GM19240 (cell line): ENCODE measurements at regions not wholly inside any gene's neighbourhood (a gene's known extent, or its start where the extent isn't known, plus 50 kb on each side); places are given as distances from the start of the nearest gene placed in this dataset.
"Not testable (repeated sequence)": the region's sequence is repeated elsewhere in the genome, so short reads cannot be mapped to it uniquely, and the experiment has no call there.

Experiments
- DNase-seq: peaks from one replicate; pipeline ENCODE4 v3.0.0; 2011; ENCODE audit warnings: low spot score; ENCODE audit not compliant: insufficient read length

DNA sequence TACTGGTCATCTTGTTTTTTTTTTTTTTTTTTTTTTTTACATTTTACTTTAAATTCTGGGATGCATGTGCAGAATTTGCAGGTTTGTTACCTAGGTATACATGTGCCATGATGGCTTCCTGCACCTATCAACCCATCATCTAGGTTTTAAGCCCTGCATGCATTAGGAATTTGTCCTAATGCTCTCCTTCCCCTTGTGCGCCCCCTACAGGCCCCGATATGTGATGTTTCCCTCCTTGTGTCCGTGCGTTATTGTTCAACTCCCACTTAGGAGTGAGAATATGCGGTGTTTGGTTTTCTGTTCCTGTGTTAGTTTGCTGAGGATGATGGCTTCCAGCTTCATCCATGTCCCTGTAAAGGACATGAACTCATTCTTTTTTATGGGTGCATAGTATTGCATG, 249.6 kb upstream of the SLC16A7 start:
- DNase-seq, result not testable (repeated sequence)

GRCh38 chr12:59345406-59345805, 250.4 kb upstream of the SLC16A7 start:
- DNase-seq, result no peak

DNA sequence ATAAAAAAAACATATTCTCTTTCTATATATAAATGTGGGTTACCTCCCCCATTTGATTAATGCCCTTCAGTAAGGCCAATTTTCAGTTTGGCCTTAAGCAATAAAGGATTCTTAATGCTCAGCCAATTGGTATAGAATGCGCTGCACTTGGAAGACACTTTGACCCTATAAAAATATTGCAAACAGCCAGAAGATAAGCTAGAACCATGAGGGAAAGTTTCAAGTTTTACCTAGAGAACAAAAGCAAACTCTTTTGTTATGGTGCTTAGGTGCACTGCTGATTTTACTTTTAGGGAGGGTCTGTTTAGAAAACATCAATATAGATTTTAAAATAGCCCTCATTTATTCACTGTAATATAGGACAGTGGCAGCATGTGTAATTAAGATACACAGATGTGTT, 251.6 kb upstream of the SLC16A7 start:
- DNase-seq, result no peak

DNA sequence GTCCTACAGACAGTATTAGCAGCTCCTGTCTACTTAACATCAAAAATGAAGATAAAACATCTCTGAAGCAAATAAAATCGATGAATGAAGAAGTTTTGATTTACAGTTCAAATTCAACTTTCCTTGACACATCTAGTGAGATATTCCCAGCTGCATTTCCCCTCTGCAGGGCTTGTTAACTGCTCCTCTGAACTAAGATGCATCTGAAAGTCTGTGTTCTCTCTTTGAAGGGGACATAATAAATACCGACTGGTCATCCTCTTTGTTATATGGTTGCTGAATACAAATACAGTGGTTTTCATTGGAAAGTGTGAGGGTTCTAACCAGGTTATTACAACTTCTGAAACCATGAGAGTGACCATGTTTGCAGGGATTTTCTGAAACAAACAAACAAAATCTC, 266.4 kb upstream of the SLC16A7 start:
- no peak for DNase-seq

GRCh38 chr12:59328395-59329075, 267.3 kb upstream of the SLC16A7 start:
- DNase-seq, result not testable (repeated sequence)

- not testable (repeated sequence) for DNase-seq
These were observed 269.4 kb upstream of the SLC16A7 start for GRCh38 chr12:59326457-59326856.

DNA sequence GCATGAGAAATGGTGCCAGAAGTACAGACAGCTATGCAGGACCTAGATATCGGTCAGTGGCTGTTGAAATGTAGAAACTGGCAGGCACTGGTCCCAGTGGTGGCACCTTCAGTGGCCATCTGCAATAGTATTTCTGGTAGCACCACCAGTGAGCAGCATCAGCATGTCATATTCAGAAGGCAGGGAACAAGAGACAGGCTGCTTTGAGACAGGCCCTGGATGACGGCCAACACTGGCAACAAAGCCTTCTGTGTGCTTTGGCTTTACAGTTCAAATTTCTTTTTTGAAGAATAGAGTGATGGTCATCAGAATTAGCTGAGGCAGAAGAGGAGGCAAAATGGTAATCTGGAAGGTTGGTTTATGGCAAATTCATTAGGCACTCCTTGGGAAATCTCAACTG, 273.4 kb upstream of the SLC16A7 start:
- DNase-seq, result no peak

DNA sequence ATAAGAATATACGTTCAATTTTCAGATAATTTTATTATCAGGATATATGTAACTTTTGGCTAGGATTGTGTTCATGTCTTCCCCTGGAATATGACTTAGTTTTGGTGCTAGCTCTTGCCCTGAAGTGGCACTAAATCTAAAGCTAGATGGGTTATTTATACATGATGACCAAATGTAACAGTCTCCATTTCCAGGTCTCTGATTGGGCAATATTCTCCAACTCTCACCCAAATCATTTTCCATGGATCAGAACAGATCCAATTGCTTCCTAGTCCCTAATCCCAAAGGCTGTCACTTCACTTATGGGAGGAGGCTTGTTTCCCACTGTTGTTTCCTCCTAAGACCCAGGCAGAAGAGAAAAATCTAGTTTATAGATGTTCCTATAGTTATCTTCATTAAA, 274.6 kb upstream of the SLC16A7 start:
- DNase-seq, result no peak

- DNase-seq, result no peak
These were observed 275.7 kb upstream of the SLC16A7 start for GRCh38 chr12:59320112-59320511.

- DNase-seq, result no peak
These were observed 276.9 kb upstream of the SLC16A7 start for GRCh38 chr12:59318940-59319339.

- no peak for DNase-seq
These were observed 278.2 kb upstream of the SLC16A7 start for GRCh38 chr12:59317598-59317997.

GRCh38 chr12:59316938-59317337, 278.9 kb upstream of the SLC16A7 start:
- no peak for DNase-seq

DNA sequence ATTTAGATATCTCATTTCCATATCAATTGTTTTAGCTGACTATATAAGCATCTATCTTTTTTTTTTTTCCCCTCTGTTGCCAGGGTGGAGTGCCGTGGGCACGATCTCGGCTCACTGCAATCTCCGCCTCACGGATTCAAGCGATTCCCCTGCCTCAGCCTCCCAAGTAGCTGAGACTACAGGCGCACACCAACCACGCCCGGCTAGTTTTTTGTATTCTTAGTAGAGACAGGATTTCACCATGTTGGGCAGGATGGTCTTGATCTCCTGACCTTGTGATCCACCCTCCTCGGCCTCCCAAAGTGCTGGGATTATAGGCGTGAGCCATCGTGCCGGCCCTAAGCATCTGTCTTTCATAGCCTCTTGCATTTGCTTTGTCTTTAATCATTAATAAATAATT, 279.5 kb upstream of the SLC16A7 start:
- DNase-seq, result not testable (repeated sequence)

DNA sequence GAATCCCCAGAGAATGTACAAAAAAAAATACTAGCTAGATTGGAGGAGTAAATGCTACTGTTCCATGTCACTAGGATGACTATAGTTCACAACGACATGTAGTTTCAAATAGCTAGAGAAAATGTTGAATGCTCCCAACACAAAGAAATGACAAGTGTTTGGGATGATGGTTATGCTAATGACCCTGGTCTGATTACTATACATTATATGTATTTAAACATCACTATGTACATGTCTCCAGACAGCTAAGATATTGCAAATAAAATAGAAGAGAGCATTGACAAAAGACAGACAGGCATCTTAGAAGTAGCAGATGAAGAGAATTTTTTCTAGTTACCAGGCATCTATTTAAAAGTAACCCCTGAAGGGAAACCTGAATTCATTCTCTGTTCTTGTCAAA, 281.6 kb upstream of the SLC16A7 start:
- no peak for DNase-seq

DNA sequence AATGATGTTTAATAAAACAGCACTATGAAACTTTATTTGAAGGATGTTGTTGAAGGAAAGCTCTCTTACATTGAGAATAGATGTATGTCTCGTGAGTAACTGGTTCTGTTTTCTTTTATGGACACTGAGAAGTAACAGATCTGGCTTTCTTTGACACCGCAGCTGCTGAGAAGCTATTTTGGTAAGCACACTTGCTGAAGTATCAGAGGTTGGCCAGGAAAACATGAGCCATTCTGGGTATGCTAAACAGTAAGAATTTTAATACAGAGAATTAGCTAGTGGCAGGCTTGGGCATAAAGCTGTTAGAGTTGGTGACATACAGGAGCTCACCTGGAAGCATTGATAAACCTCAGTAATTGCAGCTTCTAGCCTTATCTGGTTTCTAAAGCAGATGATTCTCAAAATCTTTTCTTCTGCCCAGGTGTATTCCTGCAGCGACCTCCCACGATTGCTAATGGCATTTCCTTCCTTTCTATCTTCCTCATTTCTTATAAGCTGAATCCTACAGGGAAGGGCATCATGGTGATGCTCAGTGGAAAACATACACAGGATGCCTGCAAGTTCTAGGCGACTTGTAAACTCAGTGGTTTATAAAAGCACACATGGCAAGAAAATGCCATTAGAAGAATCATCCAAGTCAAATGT, 291.6 kb upstream of the SLC16A7 start:
- DNase-seq, result no peak

DNA sequence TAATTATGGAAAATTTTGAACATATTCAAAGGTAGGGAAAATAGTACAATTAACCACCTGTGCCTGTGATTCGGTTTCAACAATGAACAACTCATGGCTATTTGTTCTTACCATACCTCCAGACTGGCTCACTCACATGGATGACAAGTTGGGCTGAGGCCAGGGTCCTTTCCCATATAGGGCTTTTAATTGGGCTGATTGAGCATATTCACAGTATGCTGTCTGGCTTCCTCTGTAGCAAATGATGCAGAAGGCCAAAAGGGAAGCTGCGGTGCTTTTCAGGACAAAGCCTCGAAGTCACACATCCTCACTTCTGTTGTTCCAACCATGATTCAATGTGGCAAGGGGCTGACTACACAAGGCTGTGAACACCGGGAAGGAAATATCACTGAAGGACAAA, 297.5 kb upstream of the SLC16A7 start:
- no peak for DNase-seq

GRCh38 chr12:59294221-59294620, 301.6 kb upstream of the SLC16A7 start:
- DNase-seq, result no peak

- DNase-seq, result no peak
These were observed 312.8 kb upstream of the SLC16A7 start for GRCh38 chr12:59282999-59283398.

GRCh38 chr12:59273561-59273960, 322.3 kb upstream of the SLC16A7 start:
- DNase-seq, result not testable (repeated sequence)

- no peak for DNase-seq
These were observed 327.5 kb upstream of the SLC16A7 start for GRCh38 chr12:59268295-59268809.

GRCh38 chr12:59260202-59260601, 335.6 kb upstream of the SLC16A7 start:
- no peak for DNase-seq

DNA sequence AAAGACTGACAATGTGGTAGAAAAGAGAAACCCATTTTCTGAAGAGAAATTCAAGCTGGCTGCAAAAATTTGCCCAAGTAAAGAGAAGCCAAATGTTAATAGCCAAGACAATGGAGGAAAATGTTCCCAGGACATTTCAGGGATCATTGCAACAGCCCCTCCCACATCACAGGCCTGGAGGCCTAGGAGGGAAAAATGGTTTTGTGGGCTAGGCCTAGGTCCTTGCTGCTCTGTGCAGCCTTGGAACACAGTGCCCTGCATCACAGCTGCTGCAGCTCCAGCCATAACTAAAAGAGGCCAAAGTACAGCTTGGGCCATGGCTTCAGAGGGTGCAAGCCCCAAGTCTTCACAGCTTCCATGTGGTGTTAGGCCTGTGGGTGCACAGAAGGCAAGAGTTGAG, 332.4 kb upstream of the LRIG3 start:
- no peak for DNase-seq

DNA sequence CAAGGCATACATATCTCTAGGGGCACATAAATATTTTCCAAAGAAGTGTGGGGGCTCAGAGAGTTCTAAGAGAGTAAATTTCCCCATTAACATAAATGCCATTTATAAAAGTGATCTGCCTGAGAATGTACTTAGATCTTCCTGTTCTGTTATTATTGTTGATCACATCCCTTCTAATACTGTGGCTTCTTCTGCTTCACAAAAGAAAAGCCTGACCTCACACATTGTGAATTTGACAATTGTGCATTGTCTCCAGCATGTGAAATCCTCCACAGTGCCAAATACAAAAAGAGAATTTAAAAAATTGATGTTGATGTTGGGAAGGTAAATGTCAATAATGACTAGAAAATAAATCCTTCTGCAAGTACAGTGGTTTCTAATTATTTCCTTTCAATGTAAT, 330.5 kb upstream of the LRIG3 start:
- DNase-seq, result no peak
